ENCODE measurements at regions not wholly inside any gene's neighbourhood (a gene's known extent, or its start where the extent isn't known, plus 50 kb on each side); places are given as distances from the start of the nearest gene placed in this dataset.

- TF ChIP-seq CTCF (conservative IDR thresholded peaks at IDR 0.05; ENCODE audit: low read length) (no peak), EZH2phosphoT487 (IDR thresholded peaks at IDR 0.05; ENCODE audit: borderline replicate concordance, low read depth, low read length) (no peak)
These were observed 220.1 kb upstream of the PRICKLE2 start for GRCh38 chr3:64445109-64445943.
